HG03108 (cell line): ENCODE measurements at regions not wholly inside any gene's neighbourhood (a gene's known extent, or its start where the extent isn't known, plus 50 kb on each side); places are given as distances from the start of the nearest gene placed in this dataset.
"Not testable (repeated sequence)": the region's sequence is repeated elsewhere in the genome, so short reads cannot be mapped to it uniquely, and the experiment has no call there.

Experiments
- ATAC-seq: cut with Tn5 transposase; IDR thresholded peaks from one replicate; pipeline ENCODE4 v1.9.1; 2021; ENCODE audit warnings: moderate library complexity; ENCODE audit not compliant: unreplicated experiment

DNA sequence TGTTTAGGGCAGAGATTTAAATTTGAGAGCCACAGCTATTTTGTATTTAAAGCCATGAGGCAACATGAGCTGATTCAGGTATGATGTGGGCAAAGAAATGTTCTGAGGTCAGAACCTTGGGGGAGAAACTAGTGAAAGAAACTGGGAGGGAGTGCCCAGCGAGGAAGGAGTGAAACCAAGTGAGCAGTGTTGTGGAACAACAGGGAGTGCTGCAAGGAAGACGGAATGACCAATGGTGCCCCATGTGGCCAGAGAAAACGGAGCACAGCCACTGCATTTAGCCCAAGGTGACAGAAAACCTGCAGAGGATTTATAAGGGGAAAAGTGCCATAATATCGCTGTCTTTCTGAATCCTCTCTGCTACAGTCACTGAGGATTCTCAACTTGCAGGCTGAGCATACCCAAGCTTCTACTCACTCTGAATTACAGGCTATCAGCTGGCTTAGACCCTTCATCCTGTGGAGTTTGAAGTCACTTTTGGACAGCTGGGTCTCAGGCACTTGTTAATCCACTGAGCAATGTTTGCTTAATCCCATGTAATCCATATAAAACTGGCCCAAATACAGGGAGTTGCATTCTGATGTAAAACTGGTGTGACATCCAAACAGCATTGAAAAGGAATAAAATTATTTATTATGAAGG lies 777.3 kb downstream of the CCSER2 start:
- no peak for ATAC-seq

- ATAC-seq: no peak
These were observed 782.9 kb downstream of the CCSER2 start for GRCh38 chr10:85111271-85111670.

- ATAC-seq: no peak
These were observed 796.2 kb downstream of the CCSER2 start for GRCh38 chr10:85124603-85125051.

GRCh38 chr10:85137253-85137652 lies 808.9 kb downstream of the CCSER2 start:
- no peak for ATAC-seq

- no peak for ATAC-seq
These were observed 809.7 kb downstream of the CCSER2 start for GRCh38 chr10:85138046-85138445.

DNA sequence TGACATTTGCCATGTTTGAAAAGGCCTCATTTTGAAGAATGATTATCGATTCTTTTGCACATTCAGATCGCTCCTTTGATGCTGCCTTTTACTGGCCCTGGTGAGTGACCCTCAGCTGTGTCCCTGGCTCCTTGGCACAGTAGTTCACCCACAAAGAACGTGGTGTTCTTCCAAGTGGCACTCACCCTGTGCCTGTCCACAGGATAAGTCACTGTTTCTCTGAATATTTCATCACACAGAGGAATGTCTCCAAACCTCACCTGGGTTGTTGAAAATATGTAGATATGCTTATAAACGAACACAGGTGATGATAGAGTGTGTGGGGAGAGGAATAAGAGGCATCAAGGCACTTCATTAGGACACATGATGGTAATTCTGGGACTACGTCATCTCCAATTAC lies 810.7 kb downstream of the CCSER2 start:
- ATAC-seq: no peak

- not testable (repeated sequence) for ATAC-seq
These were observed 813.1 kb downstream of the CCSER2 start for GRCh38 chr10:85141520-85141919.

DNA sequence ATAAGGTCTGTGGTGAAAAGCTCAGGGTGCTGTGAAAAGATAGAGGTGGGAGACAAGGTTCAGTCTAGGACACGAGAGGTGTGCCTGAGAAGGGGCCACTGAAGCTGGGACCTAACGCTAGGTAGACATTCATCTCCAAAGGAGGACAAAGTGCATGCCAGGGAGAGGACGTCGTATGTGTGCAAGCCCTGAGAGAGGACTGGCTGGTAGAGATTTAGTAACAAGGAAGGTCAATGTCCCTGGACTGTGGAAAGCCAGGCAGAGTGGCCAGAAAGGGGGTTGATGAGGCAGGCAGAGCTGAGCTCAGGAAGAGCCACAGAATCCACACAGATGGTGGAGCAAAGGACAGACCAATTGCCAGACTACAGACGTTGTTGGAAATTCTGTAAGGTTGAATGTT lies 817.6 kb downstream of the CCSER2 start:
- no peak for ATAC-seq

DNA sequence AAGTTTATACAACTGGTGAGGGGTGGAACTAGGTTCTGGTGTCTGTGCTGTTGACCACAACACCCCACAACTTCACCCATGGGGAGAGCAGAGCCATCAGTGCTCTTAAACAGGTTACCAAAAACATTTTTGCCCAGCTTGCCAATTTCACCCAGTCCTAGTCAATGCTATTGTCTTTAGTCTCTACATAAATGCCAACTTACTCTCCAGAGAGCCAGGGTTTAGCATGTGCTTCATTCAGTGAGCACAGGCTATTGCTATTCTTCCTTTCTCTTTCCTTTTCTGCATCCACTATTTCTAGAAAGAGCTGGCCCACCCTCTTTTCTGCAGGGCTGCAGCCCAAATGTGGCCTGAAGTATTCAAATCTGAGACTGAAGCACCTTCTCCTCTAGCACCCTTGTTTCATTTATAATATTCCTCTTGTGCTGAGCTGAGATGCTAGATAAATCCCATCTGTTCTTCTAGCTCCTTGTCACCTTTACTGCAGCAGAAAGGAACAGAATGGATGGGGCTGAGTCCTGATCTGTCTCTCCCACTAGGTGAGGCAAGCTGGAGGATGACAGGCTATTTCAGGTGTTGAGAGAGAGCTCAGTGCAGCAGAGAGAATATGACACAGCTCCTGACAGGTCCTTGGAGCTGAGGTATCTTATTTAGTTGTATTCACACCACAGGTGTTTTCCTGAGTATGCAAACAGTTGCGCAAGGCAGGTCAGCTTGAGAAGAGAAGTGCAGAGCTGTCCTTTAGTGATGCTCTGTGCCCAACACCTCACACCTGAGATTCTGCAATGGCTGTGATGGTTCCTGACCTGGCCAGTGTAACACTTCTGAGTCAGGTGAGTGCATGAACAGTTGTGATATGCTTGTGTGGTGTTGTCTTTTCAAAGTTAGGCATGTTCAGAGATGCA lies 819.2 kb downstream of the CCSER2 start:
- no peak for ATAC-seq

DNA sequence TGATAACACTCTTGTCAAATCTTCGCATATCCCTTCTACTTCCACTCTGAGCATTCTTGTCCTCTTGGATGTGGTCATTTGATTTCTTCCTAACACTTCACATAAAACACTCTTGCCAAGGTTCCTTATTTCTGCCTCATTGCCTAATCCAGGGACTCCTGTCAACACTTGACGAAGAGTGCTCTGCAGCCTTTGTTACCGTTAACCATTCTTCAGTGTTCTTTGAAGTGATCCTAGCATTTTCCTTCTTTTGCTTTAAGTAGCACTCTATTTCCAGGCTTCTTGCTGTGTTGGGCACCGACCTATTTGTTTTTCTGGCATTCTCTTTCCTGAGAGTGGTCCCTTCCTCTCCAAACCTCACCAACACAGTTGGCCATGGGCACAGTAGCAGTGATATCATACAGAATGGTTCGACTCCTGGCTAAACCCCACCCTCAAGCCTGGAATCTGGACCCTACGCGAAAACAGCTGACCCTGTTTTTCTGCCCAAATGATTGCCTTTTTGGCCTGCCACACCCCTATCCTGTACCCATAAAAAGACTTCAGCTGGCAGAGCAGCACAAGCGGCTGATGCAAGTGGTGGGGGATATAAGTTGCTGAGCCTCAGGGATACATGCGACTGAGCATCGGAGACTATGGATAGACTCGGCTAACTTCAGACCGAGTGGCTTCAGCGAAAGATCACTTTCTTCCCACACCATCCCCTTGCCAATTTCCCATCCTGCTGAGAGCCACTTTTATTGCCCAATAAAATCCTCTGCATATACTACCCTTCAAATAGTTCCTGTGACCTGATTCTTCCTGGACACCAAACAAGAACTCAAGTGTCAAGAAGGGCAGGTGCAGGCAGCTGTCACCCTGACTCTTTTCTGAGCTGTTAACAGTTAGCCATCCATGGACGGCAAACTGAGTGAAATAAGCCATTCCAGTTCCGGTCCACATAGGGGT lies 820.6 kb downstream of the CCSER2 start:
- no peak for ATAC-seq

DNA sequence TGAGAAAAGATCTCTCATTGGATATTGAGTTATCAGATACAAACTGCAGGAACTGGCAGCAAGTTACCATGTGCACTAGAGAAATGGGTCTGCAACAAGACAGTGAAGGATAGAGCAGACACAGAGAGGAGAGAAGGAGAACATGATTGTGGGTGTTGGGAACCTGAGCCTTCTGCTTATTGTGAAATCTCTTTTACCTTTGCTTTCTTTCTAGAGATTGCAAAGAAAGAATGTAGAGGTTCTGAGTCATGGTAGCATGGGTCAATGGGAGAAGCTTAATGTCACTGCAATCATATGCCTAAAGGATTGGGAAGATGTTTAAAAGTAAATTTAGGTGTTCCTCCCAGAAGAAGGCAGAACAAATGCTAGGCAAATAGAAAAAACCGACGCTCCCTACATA lies 821.4 kb downstream of the CCSER2 start:
- ATAC-seq: no peak

DNA sequence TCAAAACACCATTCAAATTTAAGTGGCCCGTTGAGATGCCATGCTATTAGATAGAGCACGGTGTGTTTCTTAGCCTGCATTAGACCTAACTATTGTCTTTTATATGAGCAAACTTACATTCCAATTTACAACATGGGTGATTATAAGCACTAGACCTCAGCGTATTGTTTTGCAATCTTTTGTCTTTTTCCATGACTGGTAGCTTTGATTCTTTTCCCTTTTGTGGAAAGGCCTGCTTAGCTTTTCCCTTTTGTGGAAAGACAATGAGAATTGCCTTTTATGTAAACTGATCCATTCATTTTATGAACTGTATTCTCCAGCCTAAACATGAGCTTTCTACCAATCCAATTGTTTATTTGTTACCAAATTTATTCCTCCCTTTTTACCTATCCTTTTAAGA lies 823.1 kb downstream of the CCSER2 start:
- ATAC-seq: no peak

GRCh38 chr10:85152496-85152895 lies 824.1 kb downstream of the CCSER2 start:
- no peak for ATAC-seq

DNA sequence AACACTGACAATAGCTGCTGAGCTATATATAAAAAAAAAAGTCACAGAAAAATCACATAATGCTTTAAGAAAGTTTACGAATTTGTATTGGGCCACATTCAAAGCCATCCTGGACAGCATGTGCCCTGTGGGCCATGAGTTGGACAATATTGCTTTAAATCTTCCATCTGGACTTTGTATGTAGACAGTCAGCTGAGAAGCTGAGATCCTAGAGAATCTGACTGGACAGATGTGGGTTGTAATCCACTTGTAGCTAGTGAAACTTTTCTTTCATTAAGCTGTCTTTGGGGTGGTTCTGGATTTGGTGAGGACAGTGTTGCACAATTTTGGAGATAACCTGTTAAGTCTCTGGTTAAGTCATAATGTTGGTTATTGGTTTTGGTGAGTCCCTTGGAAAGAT lies 824.5 kb downstream of the CCSER2 start:
- no peak for ATAC-seq

- no peak for ATAC-seq
These were observed 828.8 kb downstream of the CCSER2 start for GRCh38 chr10:85157206-85157605.

DNA sequence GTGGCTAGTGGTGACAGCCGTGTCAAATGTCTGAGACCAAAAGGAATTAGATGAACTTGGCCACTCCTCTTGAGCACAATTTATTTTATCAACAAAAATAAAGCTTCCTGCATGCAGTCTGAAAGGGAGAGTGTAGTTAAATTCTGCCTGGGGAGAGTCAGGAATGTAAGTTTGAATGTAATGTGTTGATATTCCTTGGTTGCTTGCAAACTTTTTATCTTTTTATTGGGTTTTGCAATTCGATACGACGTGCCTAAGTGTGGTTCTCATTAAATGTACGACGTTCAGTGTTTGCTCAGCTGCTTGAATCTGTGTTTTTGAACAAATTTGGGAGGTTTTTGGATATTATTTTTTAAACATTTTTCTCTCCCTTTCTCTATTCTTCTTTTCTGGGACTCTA lies 839.9 kb downstream of the CCSER2 start:
- no peak for ATAC-seq

DNA sequence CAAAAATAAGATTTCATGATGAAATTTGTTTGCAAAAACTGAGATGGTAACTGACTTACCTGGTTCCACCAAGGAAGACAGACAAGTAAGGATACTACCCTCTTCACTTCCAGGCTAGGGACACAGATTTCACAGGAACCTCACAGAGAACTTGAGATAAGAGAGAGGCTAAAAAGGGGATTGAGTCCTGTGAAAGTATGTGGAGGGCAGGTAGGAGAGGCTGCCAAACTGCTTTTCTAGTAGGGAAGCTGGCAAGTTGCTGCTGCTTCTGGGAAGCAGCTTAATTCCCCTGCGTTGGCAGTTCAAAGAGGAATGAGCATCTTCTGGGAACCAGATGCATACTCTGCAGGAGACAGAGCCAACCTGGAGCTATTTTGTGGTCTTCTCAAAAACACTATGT lies 841.6 kb downstream of the CCSER2 start:
- ATAC-seq: no peak

GRCh38 chr10:85175635-85176034 lies 847.2 kb downstream of the CCSER2 start:
- ATAC-seq: no peak

- no peak for ATAC-seq
These were observed 849.4 kb downstream of the CCSER2 start for GRCh38 chr10:85177767-85178166.

GRCh38 chr10:85187047-85187446 lies 858.7 kb downstream of the CCSER2 start:
- no peak for ATAC-seq

DNA sequence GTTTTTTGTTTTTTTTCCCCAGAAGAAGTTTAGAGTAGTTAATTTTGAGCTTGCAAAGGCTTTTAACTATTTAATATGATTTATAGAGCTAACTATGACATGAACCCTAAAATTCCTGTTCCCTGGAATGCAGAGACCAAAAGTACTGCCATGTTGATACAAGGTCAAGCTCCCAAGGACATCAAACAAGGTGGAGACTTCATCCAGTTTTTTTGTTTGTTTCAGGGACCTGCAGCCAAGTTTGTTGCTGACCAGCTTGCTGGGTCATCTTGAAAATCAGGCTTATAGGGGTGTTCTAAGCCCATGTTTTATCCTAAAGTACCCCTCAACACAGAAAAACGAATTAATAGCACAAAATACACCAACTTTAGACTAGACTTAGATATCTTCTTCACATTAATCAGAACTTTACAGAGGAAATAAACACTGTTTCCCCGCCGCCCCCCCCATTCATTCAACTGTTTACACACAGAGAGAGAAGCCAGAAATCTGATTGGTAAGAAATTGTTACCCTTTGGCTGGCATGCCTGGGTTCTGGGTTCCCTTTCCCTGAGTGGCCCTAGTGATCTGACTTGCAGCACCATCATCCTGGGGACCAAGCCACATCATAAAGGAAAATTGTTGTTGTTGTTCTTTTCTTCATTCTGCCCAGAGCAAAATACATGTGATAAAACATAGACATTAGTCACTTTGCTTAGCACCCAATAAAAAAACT lies 860.5 kb downstream of the CCSER2 start:
- ATAC-seq: no peak
